ENCODE measurements at regions not wholly inside any gene's neighbourhood (a gene's known extent, or its start where the extent isn't known, plus 50 kb on each side); places are given as distances from the start of the nearest gene placed in this dataset.

- Histone ChIP-seq H3K4ac (ENCODE audit: low read depth, low read length) (no peak overlapping the region), H4K8ac (ENCODE audit: low read depth in 2 of 2, low read length in 2 of 2) (no peak overlapping the region), H2AK5ac (ENCODE audit: low read depth, low read length) (no peak overlapping the region), H3K27me3 (ENCODE audit: control insufficient read depth, insufficient read depth, low read length) (no peaks in the 10 kb centered on the region; the same call in 1 of the 2 replicates), H3K9me3 (ENCODE audit: control insufficient read depth, insufficient read depth, low read length) (no peaks in the 10 kb centered on the region), H3K18ac (ENCODE audit: low read depth, low read length) (no peak overlapping the region), H3K4me3 (ENCODE audit: insufficient read depth, low read depth, low read length) (no peak overlapping the region), H2BK15ac (ENCODE audit: low read depth, low read length) (no peak overlapping the region), H3K36me3 (ENCODE audit: control insufficient read depth, insufficient read depth, low read length) (no peaks in the 10 kb centered on the region), H3K4me2 (ENCODE audit: low read depth, low read length) (no peak overlapping the region), H4K20me1 (ENCODE audit: insufficient read depth, low read length) (no peaks in the 10 kb centered on the region), H3K79me1 (ENCODE audit: low read depth in 1 of 2, low read length in 2 of 2) (no peaks in the 10 kb centered on the region), H2BK5ac (ENCODE audit: low read depth, low read length, poor library complexity, severe bottlenecking) (no peak overlapping the region), H2AFZ (replicated peaks; ENCODE audit: low read length, poor library complexity) (no peak overlapping the region), H2BK120ac (ENCODE audit: low read depth, low read length) (no peak overlapping the region), H3K27ac (ENCODE audit: insufficient read depth, low read length) (no peak overlapping the region), H3K9me1 (ENCODE audit: insufficient read depth, low read length) (no peaks in the 10 kb centered on the region), H3K23ac (ENCODE audit: low read depth, low read length) (no peak overlapping the region), H3K14ac (replicated peaks; ENCODE audit: low read depth, low read length) (no peak overlapping the region), H4K91ac (ENCODE audit: insufficient read depth, low read depth, low read length) (no peak overlapping the region), H4K5ac (ENCODE audit: low read depth, low read length) (no peak overlapping the region), H3K56ac (ENCODE audit: extremely low read depth, insufficient read depth, low read length) (no peak overlapping the region), H3K4me1 (ENCODE audit: control insufficient read depth, insufficient read depth, low read length) (no peaks in the 10 kb centered on the region), H3K9ac (ENCODE audit: low read depth, low read length) (no peak overlapping the region), H2AK9ac (replicated peaks; ENCODE audit: low read depth, low read length, poor library complexity) (no peak overlapping the region), H2BK20ac (ENCODE audit: low read depth, low read length) (no peak overlapping the region)
- intact Hi-C loops (cut with micrococcal nuclease), result no loop called here
- ChIA-PET POLR2A (ENCODE audit: unreplicated experiment) (no interaction called here), CTCF (interaction anchor here (1.2 kb wide), 1 partner anchor 10 kb away, joined by 3 read pairs; no protein-coding TSS in a partner anchor)
- dilution Hi-C loops (cut with HindIII; ENCODE audit: low sequenced_read_pairs, unreplicated experiment), result no loop called here
- no peak for TF ChIP-seq NFE2L2 (IDR thresholded peaks at IDR 0.05; ENCODE audit: low read depth, low read length)
- TF ChIP-seq CTCF (conservative IDR thresholded peaks at IDR 0.05; ENCODE audit: low read depth, low read length), result no peak
- no peak for TF ChIP-seq MAZ (IDR thresholded peaks at IDR 0.05; ENCODE audit: borderline replicate concordance, low read depth, low read length)
- no peak for TF ChIP-seq RAD21 (IDR thresholded peaks at IDR 0.05; ENCODE audit: low read length)
- TF ChIP-seq ELK1 (IDR thresholded peaks at IDR 0.05; ENCODE audit: borderline replicate concordance, low read depth, low read length), result no peak
- TF ChIP-seq RCOR1 (IDR thresholded peaks at IDR 0.05; ENCODE audit: insufficient replicate concordance, low read length), result no peak
- TF ChIP-seq POLR2A (IDR thresholded peaks at IDR 0.05; ENCODE audit: low read depth, low read length), result no peak
- no peak for TF ChIP-seq MXI1 (IDR thresholded peaks at IDR 0.05; ENCODE audit: borderline replicate concordance, low read depth, low read length)
- no TSS peak for BruUV-seq (replicated peaks)
- in situ Hi-C loops (cut with MboI; ENCODE audit: low sequenced_read_pairs), result loop anchor here (10.0 kb wide), 1 partner anchor 177 kb away; no protein-coding TSS in a partner anchor
- DNase-seq, result no peak
- no peak for ATAC-seq (ENCODE audit: low read depth)
Measured at GRCh38 chr2:133908171-133908570, 339.9 kb upstream of the NCKAP5 start.
